Neural progenitor cell (in vitro differentiated cells): ENCODE measurements at regions not wholly inside any gene's neighbourhood (a gene's known extent, or its start where the extent isn't known, plus 50 kb on each side); places are given as distances from the start of the nearest gene placed in this dataset.

Experiments
- DNase-seq: peaks from one replicate; pipeline ENCODE4 v3.0.0-alpha.2; 2016; ENCODE audit warnings: low spot score
- H2AFZ ChIP-seq: fragments of 200-600 bp; sonication (generic); replicated peaks from 2 replicates; pipeline ENCODE4 v1.6.1; 2016; ENCODE audit warnings: antibody characterized with exemption
- H3F3A ChIP-seq: fragments of 200-600 bp; sonication (generic); 2 replicates; pipeline ENCODE4 v1.6.1; 2016; ENCODE audit warnings: antibody characterized with exemption, low read depth
- H3K27ac ChIP-seq: fragments of 200-600 bp; sonication (generic); 2 replicates; pipeline ENCODE4 v1.5.1; 2016; ENCODE audit warnings: mild to moderate bottlenecking
- H3K27me3 ChIP-seq: fragments of 200-600 bp; sonication (generic); 2 replicates; pipeline ENCODE4 v1.6.1; 2016; ENCODE audit warnings: mild to moderate bottlenecking, moderate library complexity
- H3K36me3 ChIP-seq: fragments of 200-600 bp; sonication (generic); 2 replicates; pipeline ENCODE4 v1.5.1; 2016
- H3K4me1 ChIP-seq: fragments of 200-600 bp; sonication (generic); 2 replicates; pipeline ENCODE4 v1.6.1; 2016; ENCODE audit warnings: mixed run types
- H3K4me2 ChIP-seq: fragments of 200-600 bp; sonication (generic); 2 replicates; pipeline ENCODE4 v1.6.1; 2016
- H3K4me3 ChIP-seq: fragments of 200-600 bp; sonication (generic); 2 replicates; pipeline ENCODE4 v1.5.1; 2016
- H3K79me2 ChIP-seq: fragments of 200-600 bp; sonication (generic); 2 replicates; pipeline ENCODE4 v1.6.1; 2016; ENCODE audit warnings: low read depth
- H3K9ac ChIP-seq: fragments of 200-600 bp; sonication (generic); 2 replicates; pipeline ENCODE4 v1.6.1; 2016
- H3K9me3 ChIP-seq: fragments of 200-600 bp; sonication (generic); 2 replicates; pipeline ENCODE4 v1.5.1; 2016; ENCODE audit warnings: low read depth
- H4K20me1 ChIP-seq: fragments of 200-600 bp; sonication (generic); 2 replicates; pipeline ENCODE4 v1.6.1; 2016; ENCODE audit warnings: low read depth
- H3K27ac Mint-ChIP-seq: 3 replicates; pipeline ENCODE4 v1.8.0; 2021; ENCODE audit warnings: mixed read lengths
- H3K27me3 Mint-ChIP-seq: 2 replicates; pipeline ENCODE4 v1.8.0; 2022; ENCODE audit warnings: low read depth, mild to moderate bottlenecking, inconsistent platforms, moderate library complexity, mixed read lengths; ENCODE audit not compliant: insufficient read depth
- H3K36me3 Mint-ChIP-seq: 3 replicates; pipeline ENCODE4 v1.8.0; 2021; ENCODE audit warnings: mixed read lengths
- H3K4me1 Mint-ChIP-seq: 3 replicates; pipeline ENCODE4 v1.8.0; 2021; ENCODE audit warnings: mixed read lengths
- H3K4me3 Mint-ChIP-seq: 3 replicates; pipeline ENCODE4 v1.8.0; 2021; ENCODE audit warnings: mild to moderate bottlenecking, moderate library complexity, mixed read lengths
- H3K9me3 Mint-ChIP-seq: 3 replicates; pipeline ENCODE4 v1.8.0; 2020; ENCODE audit warnings: mixed read lengths
- CTCF ChIP-seq: fragments of 200-600 bp; sonication (generic); IDR thresholded peaks from 2 replicates; pipeline ENCODE4 v1.5.1; 2017; ENCODE audit warnings: antibody characterized with exemption, mild to moderate bottlenecking
- EZH2 ChIP-seq: fragments of 200-600 bp; sonication (generic); IDR thresholded peaks from 2 replicates; pipeline ENCODE4 v1.6.1; 2017; ENCODE audit warnings: antibody characterized with exemption, mild to moderate bottlenecking, moderate library complexity
- EZH2phosphoT487 ChIP-seq: fragments of 200-600 bp; sonication (generic); IDR thresholded peaks from 2 replicates; pipeline ENCODE4 v1.6.1; 2017; ENCODE audit warnings: antibody characterized with exemption

DNA sequence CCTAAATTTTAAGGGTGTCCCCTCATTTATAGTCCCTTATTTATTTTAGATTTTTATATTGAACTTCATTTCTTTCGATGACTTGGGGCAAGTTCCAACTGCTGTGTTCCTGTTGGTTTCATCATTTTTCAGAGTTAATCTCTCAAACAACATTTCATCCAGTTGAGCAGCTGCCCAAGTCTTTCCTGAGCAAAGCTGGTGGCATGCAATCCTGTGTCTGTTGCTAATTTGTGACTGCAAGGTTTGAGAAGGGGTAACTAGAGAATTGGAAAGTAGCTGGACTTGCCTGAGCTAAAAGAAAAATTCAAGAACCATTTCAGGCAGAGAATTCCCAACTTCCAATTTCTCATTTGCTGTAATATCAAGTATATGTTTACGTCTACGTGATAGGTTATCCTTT lies 881.5 kb upstream of the SLC35B3 start:
- Histone ChIP-seq H3K9ac (no peak overlapping the region), H3K27ac (peak overlapping the region; percentile 60), H3K4me2 (no peak overlapping the region), H3K9me3 (no peaks in the 10 kb centered on the region), H4K20me1 (no peaks in the 10 kb centered on the region), H3F3A (peaks cover 10% of the 10 kb centered on the region), H3K4me3 (no peak overlapping the region), H3K36me3 (no peaks in the 10 kb centered on the region), H3K79me2 (no peaks in the 10 kb centered on the region), H3K27me3 (no peaks in the 10 kb centered on the region), H2AFZ (no peak overlapping the region), H3K4me1 (peaks cover 23% of the 10 kb centered on the region)
- Mint-ChIP-seq H3K4me1 (peaks cover 9% of the 10 kb centered on the region), H3K4me3 (no peak overlapping the region), H3K27ac (no peak overlapping the region), H3K9me3 (no peaks in the 10 kb centered on the region), H3K27me3 (peaks cover 2% of the 10 kb centered on the region), H3K36me3 (no peaks in the 10 kb centered on the region)
- no peak for DNase-seq
- TF ChIP-seq EZH2phosphoT487 (no peak), CTCF (no peak), EZH2 (no peak)

DNA sequence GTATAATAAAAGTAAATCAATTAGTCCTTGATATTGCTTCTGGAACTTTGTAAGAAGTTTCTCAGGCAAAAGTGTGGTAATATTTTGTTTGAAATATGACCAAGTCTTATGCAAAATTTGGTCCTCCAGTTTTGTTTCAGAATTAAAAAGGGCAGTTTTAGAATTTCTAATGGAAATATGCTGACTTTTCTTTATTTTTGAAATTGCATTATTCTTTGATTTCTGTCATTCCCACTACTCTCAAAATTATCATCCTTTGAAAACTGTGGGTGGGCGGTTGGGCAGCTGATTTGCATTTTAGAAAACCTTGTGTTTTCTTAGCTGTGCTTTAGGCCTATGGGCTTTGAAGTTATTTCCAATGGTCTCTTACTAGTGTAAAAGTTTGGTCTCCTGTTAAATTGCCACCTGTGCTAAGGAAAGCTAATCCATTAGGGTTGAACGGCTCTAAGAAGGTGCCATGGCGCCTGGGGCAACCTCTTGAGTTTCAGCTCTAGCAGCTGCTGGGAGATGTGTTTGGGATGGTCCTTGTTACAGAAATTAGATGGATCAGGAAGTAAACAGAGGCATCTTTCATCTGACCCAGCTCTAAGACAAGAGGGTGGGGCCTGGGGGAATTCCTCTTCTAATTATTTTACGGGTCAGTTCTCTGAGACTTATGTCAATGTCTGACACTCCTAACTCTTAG lies 880.8 kb upstream of the SLC35B3 start:
- Histone ChIP-seq H3K9me3 (no peaks in the 10 kb centered on the region), H3K27me3 (no peaks in the 10 kb centered on the region), H3K27ac (no peak overlapping the region), H3F3A (peaks cover 10% of the 10 kb centered on the region), H3K4me2 (peak overlapping the region; percentile 16), H3K9ac (no peak overlapping the region), H3K36me3 (no peaks in the 10 kb centered on the region), H3K4me3 (no peak overlapping the region), H3K79me2 (no peaks in the 10 kb centered on the region), H3K4me1 (peaks cover 19% of the 10 kb centered on the region), H2AFZ (no peak overlapping the region), H4K20me1 (no peaks in the 10 kb centered on the region)
- no peak overlapping the region for H3K4me3 Mint-ChIP-seq
- TF ChIP-seq CTCF, result no peak
- TF ChIP-seq EZH2phosphoT487, result no peak
- TF ChIP-seq EZH2, result no peak
- no peak overlapping the region for H3K27ac Mint-ChIP-seq
- H3K9me3 Mint-ChIP-seq, result no peaks in the 10 kb centered on the region
- H3K27me3 Mint-ChIP-seq, result peaks cover 2% of the 10 kb centered on the region
- H3K4me1 Mint-ChIP-seq, result peaks cover 9% of the 10 kb centered on the region
- H3K36me3 Mint-ChIP-seq, result no peaks in the 10 kb centered on the region
- DNase-seq, result peak; percentile 33

GRCh38 chr6:9308284-9308683 lies 872.9 kb upstream of the SLC35B3 start:
- no peaks in the 10 kb centered on the region for H3F3A ChIP-seq
- no peaks in the 10 kb centered on the region for H3K9me3 ChIP-seq
- no peaks in the 10 kb centered on the region for H3K27me3 ChIP-seq
- DNase-seq, result no peak
- H3K4me2 ChIP-seq, result no peak overlapping the region
- no peak overlapping the region for H3K27ac ChIP-seq
- Mint-ChIP-seq H3K27me3 (no peaks in the 10 kb centered on the region), H3K4me3 (no peak overlapping the region), H3K4me1 (peaks cover 7% of the 10 kb centered on the region), H3K9me3 (peaks cover 3% of the 10 kb centered on the region), H3K36me3 (no peaks in the 10 kb centered on the region), H3K27ac (no peak overlapping the region)
- H3K36me3 ChIP-seq, result no peaks in the 10 kb centered on the region
- H3K4me1 ChIP-seq, result peaks cover 8% of the 10 kb centered on the region
- no peaks in the 10 kb centered on the region for H3K79me2 ChIP-seq
- no peak overlapping the region for H3K4me3 ChIP-seq
- no peak for TF ChIP-seq EZH2
- TF ChIP-seq CTCF, result no peak
- TF ChIP-seq EZH2phosphoT487, result no peak
- peak overlapping the region; percentile 56 for H2AFZ ChIP-seq
- H4K20me1 ChIP-seq, result no peaks in the 10 kb centered on the region
- H3K9ac ChIP-seq, result no peak overlapping the region
